ENCODE measurements at regions not wholly inside any gene's neighbourhood (a gene's known extent, or its start where the extent isn't known, plus 50 kb on each side); places are given as distances from the start of the nearest gene placed in this dataset.

DNA sequence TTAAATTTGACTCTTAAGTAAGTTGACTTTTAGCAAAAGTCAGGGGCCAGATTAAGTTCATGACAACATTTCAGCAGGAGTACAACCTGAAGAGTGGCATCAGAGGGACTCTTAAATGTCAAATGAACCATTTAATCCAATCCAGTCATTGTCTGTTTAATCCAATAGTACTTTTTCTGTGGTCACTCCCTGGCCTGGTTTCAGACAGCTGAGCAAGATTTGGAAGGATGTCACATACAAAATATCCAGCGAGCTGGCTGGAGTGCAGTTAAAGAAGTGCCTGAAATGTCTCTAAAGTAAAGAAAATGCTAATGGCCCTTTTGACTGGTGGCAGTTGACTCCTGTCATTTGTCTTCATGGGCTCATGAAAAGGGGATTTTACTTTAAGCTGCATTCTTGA lies 1082.1 kb downstream of the AACS start:
- H3K4me3 ChIP-seq (replicated peaks in 1 of 3; ENCODE audit: insufficient read depth in 1 of 3, low read depth in 1 of 3, low read length in 3 of 3) = no peak overlapping the region
- H3K79me2 ChIP-seq (ENCODE audit: control insufficient read depth, insufficient read depth, low read length) = no peaks in the 10 kb centered on the region
- no peak overlapping the region for H3K4me2 ChIP-seq (ENCODE audit: insufficient read depth, low read length)
- H3K27me3 ChIP-seq (ENCODE audit: control insufficient read depth in 2 of 2, insufficient read depth in 2 of 2, low read length in 2 of 2) = no peaks in the 10 kb centered on the region
- ChIA-PET POLR2A (no interaction called here), CTCF (no interaction called here)
- no peak for FAIRE-seq
- no peaks in the 10 kb centered on the region for H4K20me1 ChIP-seq (replicated peaks; ENCODE audit: control insufficient read depth, extremely low read depth, insufficient read depth, low read length)
- BruUV-seq (replicated peaks) = no TSS peak
- no peak overlapping the region for H3K9ac ChIP-seq (replicated peaks; ENCODE audit: extremely low read depth, insufficient read depth, low read length)
- DNase-seq (ENCODE audit: low read depth, low spot score) = no peak
- H3K4me1 ChIP-seq (ENCODE audit: control insufficient read depth, extremely low read depth, insufficient read depth, low read length) = no peaks in the 10 kb centered on the region
- H3K9me1 ChIP-seq (replicated peaks; ENCODE audit: control insufficient read depth, extremely low read depth, insufficient read depth, low read length) = no peaks in the 10 kb centered on the region
- H3K36me3 ChIP-seq (ENCODE audit: control insufficient read depth in 2 of 2, extremely low read depth in 1 of 2, insufficient read depth in 2 of 2, low read length in 2 of 2) = no peaks in the 10 kb centered on the region
- no peak for TF ChIP-seq POLR2AphosphoS5 (IDR thresholded peaks at IDR 0.05; ENCODE audit: insufficient read depth, low read depth, low read length)
- no peak for TF ChIP-seq MYC (IDR thresholded peaks at IDR 0.05; ENCODE audit: low read depth, low read length)
- H3K27ac ChIP-seq (ENCODE audit: insufficient read depth, low read depth, low read length) = no peak overlapping the region
- intact Hi-C loops (cut with micrococcal nuclease) = no loop called here
- dilution Hi-C loops (cut with MboI; ENCODE audit: extremely low pct_ligation_motif_present, low sequenced_read_pairs) = no loop called here
- peaks cover 3% of the 10 kb centered on the region for H3K9me3 ChIP-seq (replicated peaks; ENCODE audit: control insufficient read depth, insufficient read depth, low read length)
- H2AFZ ChIP-seq (ENCODE audit: low read depth, low read length) = no peak overlapping the region

DNA sequence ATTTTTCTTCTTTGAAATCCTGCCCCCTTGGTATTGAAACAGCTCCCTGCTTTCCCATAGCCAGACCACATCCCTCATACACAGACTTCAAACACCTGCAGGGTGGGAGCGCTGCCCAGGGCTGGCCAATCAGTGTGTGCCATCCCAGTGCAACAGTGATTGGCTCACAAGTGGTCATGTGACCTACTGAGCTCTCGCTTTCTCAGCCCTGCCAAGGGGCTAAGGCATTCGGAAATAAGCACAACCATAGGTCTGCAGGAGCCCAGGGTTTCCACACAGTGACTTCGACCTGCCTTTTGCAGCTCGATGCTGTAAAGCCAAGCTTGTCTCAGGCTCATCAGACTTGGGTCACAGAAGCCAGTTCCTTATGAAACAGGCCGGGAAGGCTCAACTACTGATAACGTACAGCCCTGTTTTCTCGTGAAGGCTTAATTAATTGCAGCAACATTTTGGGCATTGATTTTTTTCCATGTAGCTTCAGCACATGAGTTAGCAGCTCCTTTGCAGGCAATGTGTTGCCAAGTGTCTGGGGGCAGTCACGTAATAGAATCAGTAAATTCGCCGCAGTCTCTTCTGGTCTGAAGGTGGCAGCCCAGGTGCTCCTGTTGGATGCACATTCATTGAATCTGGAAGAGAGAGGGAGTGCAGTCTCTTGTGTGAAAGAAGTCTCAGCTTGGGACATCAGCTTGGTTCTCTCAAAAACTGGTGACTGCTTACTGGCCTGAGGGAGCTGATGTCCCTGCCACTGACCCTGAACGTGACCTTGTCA lies 1091.8 kb downstream of the AACS start:
- Histone ChIP-seq H3K9ac (replicated peaks; ENCODE audit: extremely low read depth, insufficient read depth, low read length) (no peak overlapping the region), H4K20me1 (replicated peaks; ENCODE audit: control insufficient read depth, extremely low read depth, insufficient read depth, low read length) (no peaks in the 10 kb centered on the region), H3K9me1 (replicated peaks; ENCODE audit: control insufficient read depth, extremely low read depth, insufficient read depth, low read length) (no peaks in the 10 kb centered on the region), H3K79me2 (ENCODE audit: control insufficient read depth, insufficient read depth, low read length) (no peaks in the 10 kb centered on the region), H3K9me3 (replicated peaks; ENCODE audit: control insufficient read depth, insufficient read depth, low read length) (peaks cover 6% of the 10 kb centered on the region), H3K27me3 (ENCODE audit: control insufficient read depth in 2 of 2, insufficient read depth in 2 of 2, low read length in 2 of 2) (no peaks in the 10 kb centered on the region), H3K36me3 (ENCODE audit: control insufficient read depth in 2 of 2, extremely low read depth in 1 of 2, insufficient read depth in 2 of 2, low read length in 2 of 2) (no peaks in the 10 kb centered on the region), H3K4me1 (ENCODE audit: control insufficient read depth, extremely low read depth, insufficient read depth, low read length) (no peaks in the 10 kb centered on the region), H2AFZ (ENCODE audit: low read depth, low read length) (no peak overlapping the region), H3K4me3 (replicated peaks in 1 of 3; ENCODE audit: insufficient read depth in 1 of 3, low read depth in 1 of 3, low read length in 3 of 3) (no peak overlapping the region), H3K27ac (ENCODE audit: insufficient read depth, low read depth, low read length) (no peak overlapping the region), H3K4me2 (ENCODE audit: insufficient read depth, low read length) (no peak overlapping the region)
- BruUV-seq (replicated peaks) = no TSS peak
- no peak for FAIRE-seq
- POLR2A ChIA-PET = no interaction called here
- intact Hi-C loops (cut with micrococcal nuclease) = no loop called here
- DNase-seq (ENCODE audit: low read depth, low spot score) = no peak
- CTCF ChIA-PET = no interaction called here
- dilution Hi-C loops (cut with MboI; ENCODE audit: extremely low pct_ligation_motif_present, low sequenced_read_pairs) = no loop called here
- TF ChIP-seq POLR2A (IDR thresholded peaks at IDR 0.05; ENCODE audit: low read depth, low read length) = no peak

Data from endothelial cell of umbilical vein (primary cell).